T-helper 1 cell treated with Interleukin-12 subunit alpha and Interleukin-12 subunit beta and Interleukin-4 antibody, amounts not matched to agents 30 μg/mL and 1 μg/mL, for 36 hours (primary cell): ENCODE measurements at regions not wholly inside any gene's neighbourhood (a gene's known extent, or its start where the extent isn't known, plus 50 kb on each side); places are given as distances from the start of the nearest gene placed in this dataset.

Experiments
- H3K27ac Mint-ChIP-seq: one replicate; pipeline ENCODE4 v1.8.0; 2021; ENCODE audit warnings: mild to moderate bottlenecking, mixed read lengths
- H3K27me3 Mint-ChIP-seq: one replicate; pipeline ENCODE4 v1.8.0; 2021; ENCODE audit warnings: low read depth, mixed read lengths
- H3K36me3 Mint-ChIP-seq: one replicate; pipeline ENCODE4 v1.8.0; 2021; ENCODE audit warnings: low read depth, mixed read lengths
- H3K4me1 Mint-ChIP-seq: one replicate; pipeline ENCODE4 v1.8.0; 2021; ENCODE audit warnings: low read depth, mixed read lengths
- H3K4me3 Mint-ChIP-seq: one replicate; pipeline ENCODE4 v1.8.0; 2021; ENCODE audit warnings: mild to moderate bottlenecking, moderate library complexity, mixed read lengths
- H3K9me3 Mint-ChIP-seq: one replicate; pipeline ENCODE4 v1.8.0; 2021; ENCODE audit warnings: mixed read lengths

- peaks cover 33% of the 10 kb centered on the region for H3K9me3 Mint-ChIP-seq
- H3K27ac Mint-ChIP-seq: no peak overlapping the region
- H3K4me1 Mint-ChIP-seq: no peaks in the 10 kb centered on the region
- H3K36me3 Mint-ChIP-seq: no peaks in the 10 kb centered on the region
- H3K27me3 Mint-ChIP-seq: no peaks in the 10 kb centered on the region
- H3K4me3 Mint-ChIP-seq: no peak overlapping the region
These were observed 1939.7 kb downstream of the TP53TG3F start for GRCh38 chr16:35399133-35399532.

- Mint-ChIP-seq H3K36me3 (no peaks in the 10 kb centered on the region), H3K9me3 (peaks cover 46% of the 10 kb centered on the region), H3K4me3 (no peak overlapping the region), H3K27me3 (no peaks in the 10 kb centered on the region), H3K4me1 (no peaks in the 10 kb centered on the region), H3K27ac (no peak overlapping the region)
These were observed 1944.9 kb downstream of the TP53TG3F start for GRCh38 chr16:35404273-35404672.

- H3K9me3 Mint-ChIP-seq: peaks cover 44% of the 10 kb centered on the region
- no peaks in the 10 kb centered on the region for H3K27me3 Mint-ChIP-seq
- H3K27ac Mint-ChIP-seq: no peak overlapping the region
- H3K36me3 Mint-ChIP-seq: no peaks in the 10 kb centered on the region
- no peaks in the 10 kb centered on the region for H3K4me1 Mint-ChIP-seq
- no peak overlapping the region for H3K4me3 Mint-ChIP-seq
These were observed 1946.1 kb downstream of the TP53TG3F start for GRCh38 chr16:35405526-35405925.

GRCh38 chr16:35409503-35409902, 1950.1 kb downstream of the TP53TG3F start:
- Mint-ChIP-seq H3K9me3 (peaks cover 42% of the 10 kb centered on the region), H3K36me3 (no peaks in the 10 kb centered on the region), H3K4me1 (no peaks in the 10 kb centered on the region), H3K27me3 (no peaks in the 10 kb centered on the region), H3K27ac (no peak overlapping the region), H3K4me3 (no peak overlapping the region)

GRCh38 chr16:35410438-35410837, 1951.0 kb downstream of the TP53TG3F start:
- H3K9me3 Mint-ChIP-seq: peaks cover 43% of the 10 kb centered on the region
- no peaks in the 10 kb centered on the region for H3K4me1 Mint-ChIP-seq
- H3K27me3 Mint-ChIP-seq: no peaks in the 10 kb centered on the region
- no peak overlapping the region for H3K27ac Mint-ChIP-seq
- H3K4me3 Mint-ChIP-seq: no peak overlapping the region
- H3K36me3 Mint-ChIP-seq: no peaks in the 10 kb centered on the region

GRCh38 chr16:35411156-35411555, 1951.7 kb downstream of the TP53TG3F start:
- H3K9me3 Mint-ChIP-seq: peaks cover 43% of the 10 kb centered on the region
- H3K36me3 Mint-ChIP-seq: no peaks in the 10 kb centered on the region
- no peaks in the 10 kb centered on the region for H3K27me3 Mint-ChIP-seq
- H3K4me1 Mint-ChIP-seq: no peaks in the 10 kb centered on the region
- no peak overlapping the region for H3K27ac Mint-ChIP-seq
- no peak overlapping the region for H3K4me3 Mint-ChIP-seq

- Mint-ChIP-seq H3K36me3 (no peaks in the 10 kb centered on the region), H3K4me1 (no peaks in the 10 kb centered on the region), H3K9me3 (peaks cover 42% of the 10 kb centered on the region), H3K27ac (no peak overlapping the region), H3K27me3 (no peaks in the 10 kb centered on the region), H3K4me3 (no peak overlapping the region)
These were observed 1954.7 kb downstream of the TP53TG3F start for GRCh38 chr16:35414139-35414538.

GRCh38 chr16:35414563-35414962, 1955.2 kb downstream of the TP53TG3F start:
- H3K9me3 Mint-ChIP-seq: peaks cover 43% of the 10 kb centered on the region
- H3K36me3 Mint-ChIP-seq: no peaks in the 10 kb centered on the region
- H3K27me3 Mint-ChIP-seq: no peaks in the 10 kb centered on the region
- no peak overlapping the region for H3K27ac Mint-ChIP-seq
- H3K4me3 Mint-ChIP-seq: no peak overlapping the region
- no peaks in the 10 kb centered on the region for H3K4me1 Mint-ChIP-seq

GRCh38 chr16:35425270-35425669, 1965.9 kb downstream of the TP53TG3F start:
- no peaks in the 10 kb centered on the region for H3K4me1 Mint-ChIP-seq
- H3K9me3 Mint-ChIP-seq: peaks cover 35% of the 10 kb centered on the region
- H3K27me3 Mint-ChIP-seq: no peaks in the 10 kb centered on the region
- no peak overlapping the region for H3K27ac Mint-ChIP-seq
- no peak overlapping the region for H3K4me3 Mint-ChIP-seq
- H3K36me3 Mint-ChIP-seq: no peaks in the 10 kb centered on the region

GRCh38 chr16:35431829-35432663, 1972.6 kb downstream of the TP53TG3F start:
- Mint-ChIP-seq H3K9me3 (peaks cover 23% of the 10 kb centered on the region), H3K36me3 (no peaks in the 10 kb centered on the region), H3K4me3 (no peak overlapping the region), H3K4me1 (no peaks in the 10 kb centered on the region), H3K27ac (no peak overlapping the region), H3K27me3 (no peaks in the 10 kb centered on the region)

- H3K4me3 Mint-ChIP-seq: no peak overlapping the region
- H3K9me3 Mint-ChIP-seq: peaks cover 37% of the 10 kb centered on the region
These were observed 1981.5 kb downstream of the TP53TG3F start for GRCh38 chr16:35440875-35441274.

GRCh38 chr16:35447010-35447558, 1987.7 kb downstream of the TP53TG3F start:
- H3K36me3 Mint-ChIP-seq: no peaks in the 10 kb centered on the region
- no peak overlapping the region for H3K4me3 Mint-ChIP-seq
- H3K27me3 Mint-ChIP-seq: no peaks in the 10 kb centered on the region
- H3K27ac Mint-ChIP-seq: no peak overlapping the region
- H3K9me3 Mint-ChIP-seq: peaks cover 61% of the 10 kb centered on the region
- no peaks in the 10 kb centered on the region for H3K4me1 Mint-ChIP-seq

More at GRCh38 chr16:35440875-35441274, 1981.5 kb downstream of the TP53TG3F start:
- no peaks in the 10 kb centered on the region for H3K4me1 Mint-ChIP-seq
- H3K27me3 Mint-ChIP-seq: no peaks in the 10 kb centered on the region
- no peaks in the 10 kb centered on the region for H3K36me3 Mint-ChIP-seq
- no peak overlapping the region for H3K27ac Mint-ChIP-seq

- Mint-ChIP-seq H3K9me3 (peaks cover 54% of the 10 kb centered on the region), H3K27me3 (no peaks in the 10 kb centered on the region), H3K4me1 (no peaks in the 10 kb centered on the region), H3K27ac (no peak overlapping the region), H3K4me3 (no peak overlapping the region), H3K36me3 (no peaks in the 10 kb centered on the region)
These were observed 1990.3 kb downstream of the TP53TG3F start for GRCh38 chr16:35449663-35450062.

GRCh38 chr16:35450648-35451047, 1991.2 kb downstream of the TP53TG3F start:
- Mint-ChIP-seq H3K4me1 (no peaks in the 10 kb centered on the region), H3K4me3 (no peak overlapping the region), H3K36me3 (no peaks in the 10 kb centered on the region), H3K9me3 (peaks cover 53% of the 10 kb centered on the region), H3K27ac (no peak overlapping the region), H3K27me3 (no peaks in the 10 kb centered on the region)

- peaks cover 62% of the 10 kb centered on the region for H3K9me3 Mint-ChIP-seq
- H3K27me3 Mint-ChIP-seq: no peaks in the 10 kb centered on the region
- no peak overlapping the region for H3K27ac Mint-ChIP-seq
- H3K36me3 Mint-ChIP-seq: no peaks in the 10 kb centered on the region
- H3K4me3 Mint-ChIP-seq: no peak overlapping the region
- H3K4me1 Mint-ChIP-seq: no peaks in the 10 kb centered on the region
These were observed 1993.1 kb downstream of the TP53TG3F start for GRCh38 chr16:35452471-35452870.
